Neutrophil (primary cell): ENCODE measurements at regions not wholly inside any gene's neighbourhood (a gene's known extent, or its start where the extent isn't known, plus 50 kb on each side); places are given as distances from the start of the nearest gene placed in this dataset.

ENCODE experiments used
- H3K27ac ChIP-seq: fragments of 200-600 bp; sonication (generic); 2 replicates; pipeline ENCODE4 v1.5.1; 2016; ENCODE audit warnings: mild to moderate bottlenecking, moderate library complexity
- H3K27me3 ChIP-seq: fragments of 200-600 bp; sonication (generic); 2 replicates; pipeline ENCODE4 v1.6.0; 2016; ENCODE audit warnings: mild to moderate bottlenecking
- H3K36me3 ChIP-seq: fragments of 200-600 bp; sonication (generic); 2 replicates; pipeline ENCODE4 v1.5.1; 2017
- H3K4me1 ChIP-seq, 2 experiments: fragments of 200-600 bp in 1 of 2; sonication (generic) in 1 of 2; 1 replicate in 1 of 2; 2 replicates in 1 of 2; pipeline versions ENCODE4 v1.5.1 to v1.6.1; 2013 to 2016; ENCODE audit warnings: low read depth in 1 of 2, low read length in 1 of 2, mild to moderate bottlenecking in 1 of 2, moderate library complexity in 1 of 2; ENCODE audit not compliant: control insufficient read depth in 1 of 2, insufficient read depth in 1 of 2
- H3K4me3 ChIP-seq, 2 experiments: fragments of 200-600 bp in 1 of 2; sonication (generic) in 1 of 2; 1 replicate in 1 of 2; 2 replicates in 1 of 2; pipeline ENCODE4 v1.5.1; 2013 to 2016; ENCODE audit warnings: low read depth in 1 of 2, low read length in 1 of 2, mild to moderate bottlenecking in 1 of 2, moderate library complexity in 1 of 2
- H3K9me3 ChIP-seq: fragments of 200-600 bp; sonication (generic); 2 replicates; pipeline ENCODE4 v1.5.1; 2016
- TF ChIP-seq, protein P1 (sequence below): fragments of 200-600 bp; sonication (generic); IDR thresholded peaks from 2 replicates; pipeline ENCODE4 v1.5.1; 2016; ENCODE audit warnings: antibody characterized with exemption

GRCh38 chr18:56067969-56068671, 480.1 kb upstream of the TCF4 start:
- Histone ChIP-seq H3K36me3 (no peaks in the 10 kb centered on the region), H3K27ac (no peak overlapping the region), H3K27me3 (no peaks in the 10 kb centered on the region), H3K9me3 (no peaks in the 10 kb centered on the region), H3K4me3 (no peak overlapping the region), H3K4me1 (no peaks in the 10 kb centered on the region)
- TF ChIP-seq, protein P1, sequence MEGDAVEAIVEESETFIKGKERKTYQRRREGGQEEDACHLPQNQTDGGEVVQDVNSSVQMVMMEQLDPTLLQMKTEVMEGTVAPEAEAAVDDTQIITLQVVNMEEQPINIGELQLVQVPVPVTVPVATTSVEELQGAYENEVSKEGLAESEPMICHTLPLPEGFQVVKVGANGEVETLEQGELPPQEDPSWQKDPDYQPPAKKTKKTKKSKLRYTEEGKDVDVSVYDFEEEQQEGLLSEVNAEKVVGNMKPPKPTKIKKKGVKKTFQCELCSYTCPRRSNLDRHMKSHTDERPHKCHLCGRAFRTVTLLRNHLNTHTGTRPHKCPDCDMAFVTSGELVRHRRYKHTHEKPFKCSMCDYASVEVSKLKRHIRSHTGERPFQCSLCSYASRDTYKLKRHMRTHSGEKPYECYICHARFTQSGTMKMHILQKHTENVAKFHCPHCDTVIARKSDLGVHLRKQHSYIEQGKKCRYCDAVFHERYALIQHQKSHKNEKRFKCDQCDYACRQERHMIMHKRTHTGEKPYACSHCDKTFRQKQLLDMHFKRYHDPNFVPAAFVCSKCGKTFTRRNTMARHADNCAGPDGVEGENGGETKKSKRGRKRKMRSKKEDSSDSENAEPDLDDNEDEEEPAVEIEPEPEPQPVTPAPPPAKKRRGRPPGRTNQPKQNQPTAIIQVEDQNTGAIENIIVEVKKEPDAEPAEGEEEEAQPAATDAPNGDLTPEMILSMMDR: no peak

DNA sequence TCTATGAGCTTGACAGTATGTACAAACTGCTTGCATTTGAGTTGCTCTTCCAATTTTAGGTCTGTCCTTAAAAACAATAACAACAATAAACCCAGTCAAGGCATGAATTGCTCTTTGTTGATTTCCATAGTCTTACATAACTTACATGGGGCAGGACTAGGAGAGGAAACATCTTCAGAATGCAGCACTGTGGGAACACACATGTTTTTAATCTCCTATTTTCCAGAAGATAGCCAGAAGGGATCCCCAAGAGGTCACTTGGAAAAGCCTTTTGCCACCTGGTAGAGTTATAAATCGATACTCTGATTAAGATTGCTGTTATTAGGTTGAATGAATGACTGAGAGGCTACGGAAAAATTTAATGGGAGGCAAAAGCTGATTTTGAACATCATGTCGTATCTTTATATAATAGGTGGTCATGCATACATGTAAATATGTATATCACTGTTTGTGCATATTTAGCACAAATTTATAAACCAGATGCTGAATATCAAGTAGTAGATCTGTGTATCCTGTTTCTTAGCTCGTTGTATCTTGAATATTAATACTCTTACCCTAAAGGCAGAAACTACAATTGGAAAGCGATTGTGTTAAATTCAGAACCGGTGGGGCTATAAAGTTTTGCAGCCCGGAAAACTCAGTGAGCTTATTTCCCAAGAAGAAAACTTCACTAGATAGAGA, 479.4 kb upstream of the TCF4 start:
- H3K4me3 ChIP-seq: no peak overlapping the region
- no peaks in the 10 kb centered on the region for H3K4me1 ChIP-seq
- H3K27ac ChIP-seq: no peak overlapping the region
- no peaks in the 10 kb centered on the region for H3K9me3 ChIP-seq
- H3K36me3 ChIP-seq: no peaks in the 10 kb centered on the region
- TF ChIP-seq, protein P1: no peak
- H3K27me3 ChIP-seq: no peaks in the 10 kb centered on the region

GRCh38 chr18:56066524-56067213, 478.7 kb upstream of the TCF4 start:
- H3K27me3 ChIP-seq: no peaks in the 10 kb centered on the region
- no peaks in the 10 kb centered on the region for H3K36me3 ChIP-seq
- no peaks in the 10 kb centered on the region for H3K4me1 ChIP-seq
- H3K4me3 ChIP-seq: no peak overlapping the region
- H3K27ac ChIP-seq: no peak overlapping the region
- no peaks in the 10 kb centered on the region for H3K9me3 ChIP-seq
- TF ChIP-seq, protein P1: no peak

- H3K4me1 ChIP-seq: no peaks in the 10 kb centered on the region
- H3K27me3 ChIP-seq: no peaks in the 10 kb centered on the region
- H3K4me3 ChIP-seq: no peak overlapping the region
- H3K27ac ChIP-seq: no peak overlapping the region
- TF ChIP-seq, protein P1: no peak
- H3K36me3 ChIP-seq: no peaks in the 10 kb centered on the region
- H3K9me3 ChIP-seq: no peaks in the 10 kb centered on the region
Observed at GRCh38 chr18:56065086-56065485, 477.1 kb upstream of the TCF4 start.

DNA sequence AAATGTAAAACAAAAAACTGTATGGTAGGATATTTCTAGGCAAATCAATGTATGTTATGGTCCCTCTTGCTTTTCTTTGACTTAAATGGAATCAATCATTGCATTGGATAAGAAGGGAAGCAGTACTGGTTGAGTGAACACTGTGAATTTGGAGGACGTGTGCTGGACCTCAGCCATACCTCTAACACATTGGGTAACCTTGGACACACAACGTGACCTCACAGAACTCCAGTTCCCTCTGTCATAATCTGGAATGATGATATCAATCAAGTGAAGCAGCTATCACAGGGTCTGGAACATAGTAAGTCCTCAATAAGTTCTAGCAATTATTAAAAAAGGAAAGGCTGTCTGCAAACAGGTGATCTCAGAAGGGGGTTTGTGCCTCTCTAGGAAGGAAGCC, 474.9 kb upstream of the TCF4 start:
- Histone ChIP-seq H3K4me1 (no peaks in the 10 kb centered on the region), H3K27me3 (no peaks in the 10 kb centered on the region), H3K36me3 (no peaks in the 10 kb centered on the region), H3K4me3 (no peak overlapping the region), H3K9me3 (no peaks in the 10 kb centered on the region), H3K27ac (no peak overlapping the region)
- TF ChIP-seq, protein P1: no peak
